ENCODE measurements at regions not wholly inside any gene's neighbourhood (a gene's known extent, or its start where the extent isn't known, plus 50 kb on each side); places are given as distances from the start of the nearest gene placed in this dataset.

DNA sequence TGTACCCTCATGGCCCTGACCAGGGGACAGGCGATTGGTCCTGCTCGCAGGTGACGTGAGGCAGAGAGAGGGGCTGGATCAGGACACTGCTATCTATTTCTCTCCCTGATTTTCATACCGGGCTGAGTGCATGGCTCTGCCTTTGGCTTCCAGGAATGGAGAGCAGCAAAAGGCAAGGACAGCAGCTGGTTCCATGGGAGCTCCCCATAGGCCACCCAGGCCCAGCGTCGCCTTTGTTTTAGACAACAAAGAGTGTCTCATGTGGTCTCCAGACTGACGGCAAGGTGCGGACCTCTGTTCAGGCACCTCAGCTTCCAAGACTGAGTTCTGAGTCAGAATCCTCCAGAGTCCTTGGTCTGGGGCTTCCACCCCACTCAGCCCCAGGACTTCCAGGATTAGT lies 123.1 kb downstream of the VEGFA start:
- WGBS (ENCODE audit: extremely low coverage, insufficient read length, low lambda C conversion rate): no CpG with 5 or more reads among the region's 8 CpGs
- Histone ChIP-seq H3K27me3 (ENCODE audit: insufficient read depth, low read length) (no peaks in the 10 kb centered on the region), H3K14ac (ENCODE audit: insufficient read depth, low read length) (no peak overlapping the region), H3K9me3 (ENCODE audit: control insufficient read depth, low read depth, low read length) (no peaks in the 10 kb centered on the region), H4K91ac (ENCODE audit: insufficient read length, low read depth, low read length) (no peak overlapping the region), H3K4me2 (ENCODE audit: insufficient read depth, insufficient read length, low read length) (no peak overlapping the region), H3K79me2 (ENCODE audit: insufficient read depth, low read length) (no peaks in the 10 kb centered on the region), H2BK120ac (ENCODE audit: low read depth, low read length, poor library complexity, severe bottlenecking) (no peak overlapping the region), H3K56ac (ENCODE audit: insufficient read length, low read depth, low read length) (no peak overlapping the region), H3K4ac (ENCODE audit: low read depth, low read length) (no peak overlapping the region), H2BK12ac (ENCODE audit: insufficient read length, low read depth, low read length) (no peak overlapping the region), H2BK5ac (ENCODE audit: insufficient read length, low read length) (no peak overlapping the region), H3K27ac (ENCODE audit: insufficient read length, low read depth, low read length) (no peak overlapping the region), H2BK20ac (ENCODE audit: low read depth, low read length, poor library complexity, severe bottlenecking) (no peak overlapping the region), H3K23ac (ENCODE audit: insufficient read length, low read depth, low read length) (no peak overlapping the region), H3T11ph (ENCODE audit: low read length) (no peak overlapping the region), H3K18ac (ENCODE audit: insufficient read length, low read depth, low read length) (no peak overlapping the region), H3K9ac (ENCODE audit: extremely low read depth, insufficient read length, low read length) (no peak overlapping the region), H2AK5ac (ENCODE audit: insufficient read length, low read length) (no peak overlapping the region), H2BK15ac (ENCODE audit: low read depth, low read length) (no peak overlapping the region), H3K4me1 (ENCODE audit: insufficient read depth, low read length) (peaks cover 1% of the 10 kb centered on the region; the same call in 1 of the 2 replicates), H2AFZ (ENCODE audit: low read length) (no peak overlapping the region), H3K23me2 (ENCODE audit: insufficient read length, low read depth, low read length, poor library complexity, severe bottlenecking) (peaks cover 8% of the 10 kb centered on the region), H3K79me1 (ENCODE audit: insufficient read depth, low read depth, low read length, poor library complexity, severe bottlenecking) (no peaks in the 10 kb centered on the region), H4K20me1 (ENCODE audit: control insufficient read depth, insufficient read depth, insufficient read length) (no peaks in the 10 kb centered on the region), H4K5ac (ENCODE audit: insufficient read length, low read depth, low read length) (no peak overlapping the region), H4K8ac (replicated peaks; ENCODE audit: insufficient read length, low read depth, low read length) (no peak overlapping the region)
- Mint-ChIP-seq H3K27ac (no peak overlapping the region), H3K4me3 (no peak overlapping the region), H3K27me3 (ENCODE audit: low read depth) (peaks cover 32% of the 10 kb centered on the region), H3K36me3 (ENCODE audit: insufficient read depth in 1 of 3, low read depth in 3 of 3) (no peaks in the 10 kb centered on the region), H3K4me1 (peaks cover 19 to 34% of the 10 kb centered on the region in 2 experiments), H3K9me3 (peaks cover 0 to 4% of the 10 kb centered on the region in 2 experiments; a peak in 2 of 5 replicates)
- TF ChIP-seq, protein P1, sequence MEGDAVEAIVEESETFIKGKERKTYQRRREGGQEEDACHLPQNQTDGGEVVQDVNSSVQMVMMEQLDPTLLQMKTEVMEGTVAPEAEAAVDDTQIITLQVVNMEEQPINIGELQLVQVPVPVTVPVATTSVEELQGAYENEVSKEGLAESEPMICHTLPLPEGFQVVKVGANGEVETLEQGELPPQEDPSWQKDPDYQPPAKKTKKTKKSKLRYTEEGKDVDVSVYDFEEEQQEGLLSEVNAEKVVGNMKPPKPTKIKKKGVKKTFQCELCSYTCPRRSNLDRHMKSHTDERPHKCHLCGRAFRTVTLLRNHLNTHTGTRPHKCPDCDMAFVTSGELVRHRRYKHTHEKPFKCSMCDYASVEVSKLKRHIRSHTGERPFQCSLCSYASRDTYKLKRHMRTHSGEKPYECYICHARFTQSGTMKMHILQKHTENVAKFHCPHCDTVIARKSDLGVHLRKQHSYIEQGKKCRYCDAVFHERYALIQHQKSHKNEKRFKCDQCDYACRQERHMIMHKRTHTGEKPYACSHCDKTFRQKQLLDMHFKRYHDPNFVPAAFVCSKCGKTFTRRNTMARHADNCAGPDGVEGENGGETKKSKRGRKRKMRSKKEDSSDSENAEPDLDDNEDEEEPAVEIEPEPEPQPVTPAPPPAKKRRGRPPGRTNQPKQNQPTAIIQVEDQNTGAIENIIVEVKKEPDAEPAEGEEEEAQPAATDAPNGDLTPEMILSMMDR (conservative IDR thresholded peaks at IDR 0.05): no peak
- no peak for DNase-seq
